ENCODE measurements at regions not wholly inside any gene's neighbourhood (a gene's known extent, or its start where the extent isn't known, plus 50 kb on each side); places are given as distances from the start of the nearest gene placed in this dataset.

- intact Hi-C loops (cut with micrococcal nuclease) = no loop called here
These were observed 50.6 kb upstream of the L3MBTL4 start for GRCh38 chr18:6465281-6465680.

DNA sequence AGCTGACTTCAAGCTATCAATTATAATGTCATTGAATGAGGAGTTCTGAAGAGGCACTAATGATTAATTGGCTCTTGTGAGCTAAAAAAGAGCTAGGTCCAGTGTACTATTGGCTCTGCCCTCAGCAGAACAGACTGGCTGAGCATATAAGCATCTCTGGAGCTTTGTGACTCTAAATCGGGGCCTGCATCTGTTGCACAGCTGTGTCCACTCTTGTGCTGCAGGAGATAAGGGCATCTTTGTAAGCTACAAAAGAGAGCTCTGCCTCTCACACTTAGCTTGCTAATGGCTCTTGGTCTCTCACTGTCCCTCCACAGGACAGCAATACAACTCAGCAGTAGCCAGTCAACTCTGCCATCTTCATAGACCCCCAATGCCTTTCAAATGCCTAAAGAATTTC lies 61.5 kb upstream of the L3MBTL4 start:
- intact Hi-C loops (cut with micrococcal nuclease) = no loop called here

DNA sequence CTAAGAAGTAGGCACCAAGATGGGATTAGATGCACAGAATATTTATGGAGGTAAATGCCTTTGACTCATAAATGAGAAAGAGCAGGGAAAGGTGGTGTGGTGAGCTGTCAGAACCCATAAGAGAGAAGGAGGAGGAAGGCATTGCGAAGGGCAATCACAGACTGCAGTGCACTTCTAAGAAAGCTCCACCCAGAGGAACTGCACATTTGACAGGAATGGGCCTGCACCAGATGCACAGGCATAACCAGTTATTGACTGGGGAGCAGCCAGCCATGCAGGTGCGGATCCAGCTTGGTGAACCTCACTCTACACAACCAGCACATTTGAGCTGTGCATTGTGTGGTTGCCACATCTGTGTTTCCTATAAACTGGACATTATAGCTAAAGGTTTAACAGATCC lies 62.2 kb upstream of the L3MBTL4 start:
- intact Hi-C loops (cut with micrococcal nuclease) = no loop called here

DNA sequence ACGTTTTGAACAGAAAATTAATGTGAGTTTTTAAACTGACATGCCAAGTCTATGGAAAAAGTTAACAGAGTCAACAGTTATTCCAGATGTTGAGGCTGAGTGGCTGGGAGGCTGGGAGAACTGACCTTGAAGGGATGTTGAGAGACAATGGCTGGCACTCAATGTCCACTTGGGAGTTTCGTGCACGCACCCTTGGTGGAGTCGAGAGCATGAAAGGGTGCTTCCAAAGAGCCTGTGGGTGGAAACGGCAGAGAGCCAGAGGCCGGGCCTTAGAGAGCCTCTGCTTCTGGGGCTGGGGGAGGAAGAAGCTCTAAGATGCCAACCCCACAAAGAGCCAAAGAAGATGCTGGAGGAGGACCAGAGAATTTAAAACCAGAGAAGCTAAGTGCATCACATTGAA lies 63.4 kb upstream of the L3MBTL4 start:
- intact Hi-C loops (cut with micrococcal nuclease) = no loop called here

DNA sequence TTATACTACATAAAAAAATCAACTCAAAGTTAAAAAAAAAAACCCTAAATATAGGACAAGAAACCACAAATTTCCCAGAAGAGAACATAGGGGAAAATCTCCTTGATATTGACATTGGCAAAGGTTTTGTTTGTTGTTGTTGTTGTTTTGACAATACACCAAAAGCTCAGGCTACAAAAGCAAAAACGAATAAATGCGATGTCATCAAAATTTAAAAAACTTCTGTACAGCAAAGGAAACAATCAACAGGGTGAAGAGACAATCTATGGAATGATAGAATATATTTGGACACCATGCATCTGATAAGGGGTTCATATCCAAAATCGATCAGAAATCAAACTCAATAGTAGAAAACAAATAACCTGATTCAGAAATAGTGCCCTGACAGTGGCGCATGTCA lies 65.0 kb upstream of the L3MBTL4 start:
- intact Hi-C loops (cut with micrococcal nuclease) = no loop called here

- intact Hi-C loops (cut with micrococcal nuclease) = loop anchor here (1.0 kb wide), 1 partner anchor 603 kb away; no protein-coding TSS in a partner anchor
These were observed 67.7 kb upstream of the L3MBTL4 start for GRCh38 chr18:6482198-6482977.

DNA sequence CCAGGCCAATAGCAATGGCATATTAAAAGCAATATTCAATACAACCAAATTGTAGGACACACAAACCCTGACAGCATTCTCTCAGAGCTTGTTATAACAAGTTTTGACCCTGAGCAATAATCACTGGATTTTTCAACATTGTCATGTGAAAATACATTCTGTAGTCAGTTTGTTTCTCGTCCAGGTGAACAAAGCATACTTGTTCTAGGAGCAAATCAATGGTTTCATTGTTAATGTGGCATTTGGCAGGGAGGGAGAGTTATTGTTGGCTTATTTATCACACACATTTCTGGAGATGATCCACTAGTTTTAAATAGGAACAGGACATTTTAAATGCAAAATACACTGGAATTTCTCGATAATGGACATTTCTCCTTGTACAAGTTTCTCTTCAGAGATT lies 69.9 kb upstream of the L3MBTL4 start:
- intact Hi-C loops (cut with micrococcal nuclease) = no loop called here

GRCh38 chr18:6486313-6486712 lies 71.6 kb upstream of the L3MBTL4 start:
- intact Hi-C loops (cut with micrococcal nuclease) = no loop called here

- intact Hi-C loops (cut with micrococcal nuclease) = no loop called here
These were observed 72.2 kb upstream of the L3MBTL4 start for GRCh38 chr18:6486764-6487426.

GRCh38 chr18:6487968-6488367 lies 73.3 kb upstream of the L3MBTL4 start:
- intact Hi-C loops (cut with micrococcal nuclease) = no loop called here

DNA sequence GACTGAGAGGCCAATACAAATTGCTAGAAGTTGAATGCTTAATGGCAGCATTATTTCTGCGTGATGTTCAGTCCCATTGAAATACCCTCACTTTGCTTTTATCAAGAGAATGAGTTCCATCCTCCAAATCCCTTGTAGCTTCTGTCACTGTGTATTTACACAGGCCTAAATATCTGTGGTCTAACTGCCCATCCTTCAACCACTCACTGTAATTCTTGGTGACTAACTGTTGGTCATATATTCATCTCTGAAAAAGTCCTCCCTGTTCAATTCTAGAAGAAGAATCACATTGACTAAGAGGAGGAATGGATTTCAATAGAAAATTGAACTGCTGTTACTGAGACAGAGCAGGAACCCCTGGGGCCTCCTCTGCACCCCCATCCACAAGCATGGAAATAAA lies 74.2 kb upstream of the L3MBTL4 start:
- intact Hi-C loops (cut with micrococcal nuclease) = no loop called here

GRCh38 chr18:6489977-6490376 lies 75.3 kb upstream of the L3MBTL4 start:
- intact Hi-C loops (cut with micrococcal nuclease) = no loop called here

DNA sequence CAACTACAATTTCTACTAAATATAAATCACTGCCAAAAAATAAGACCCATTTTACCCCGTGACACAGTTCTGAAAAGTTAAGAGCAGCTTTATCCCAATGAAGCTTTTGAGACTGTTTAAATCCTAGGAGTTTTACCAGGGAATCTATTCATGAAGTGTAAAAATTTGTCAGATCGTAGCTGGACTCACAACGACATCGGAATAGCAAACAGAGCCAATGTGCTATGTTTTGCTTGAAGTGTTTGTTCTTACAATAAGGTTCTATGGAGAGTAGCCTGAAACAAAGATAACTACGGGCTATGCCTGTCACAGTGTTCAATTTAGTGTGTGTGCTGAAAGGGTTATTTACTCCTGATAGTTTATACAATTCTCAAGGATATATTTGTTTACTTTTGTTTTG lies 78.5 kb upstream of the L3MBTL4 start:
- intact Hi-C loops (cut with micrococcal nuclease) = no loop called here

DNA sequence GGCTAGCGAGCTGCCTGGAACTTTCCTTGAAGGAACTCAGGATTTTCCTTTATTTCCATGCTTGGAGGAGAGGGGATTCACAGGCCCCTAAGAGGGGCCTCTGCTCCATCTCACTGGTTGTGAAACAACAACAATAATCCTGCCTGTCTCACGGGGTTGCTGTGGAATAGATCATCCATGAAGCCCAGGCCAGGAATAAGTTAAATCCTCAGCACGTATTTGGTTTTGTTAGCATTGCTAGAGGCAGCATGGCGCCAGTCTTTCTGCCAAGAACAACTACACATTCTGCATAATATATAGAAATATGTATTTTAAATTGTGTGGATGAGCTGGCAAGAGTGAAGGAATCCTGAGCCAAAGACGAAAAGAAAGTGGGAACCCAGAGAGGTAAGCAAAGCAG lies 80.8 kb upstream of the L3MBTL4 start:
- intact Hi-C loops (cut with micrococcal nuclease) = no loop called here

- intact Hi-C loops (cut with micrococcal nuclease) = no loop called here
These were observed 82.8 kb upstream of the L3MBTL4 start for GRCh38 chr18:6497543-6497942.

GRCh38 chr18:6498289-6498856 lies 83.7 kb upstream of the L3MBTL4 start:
- intact Hi-C loops (cut with micrococcal nuclease) = no loop called here

DNA sequence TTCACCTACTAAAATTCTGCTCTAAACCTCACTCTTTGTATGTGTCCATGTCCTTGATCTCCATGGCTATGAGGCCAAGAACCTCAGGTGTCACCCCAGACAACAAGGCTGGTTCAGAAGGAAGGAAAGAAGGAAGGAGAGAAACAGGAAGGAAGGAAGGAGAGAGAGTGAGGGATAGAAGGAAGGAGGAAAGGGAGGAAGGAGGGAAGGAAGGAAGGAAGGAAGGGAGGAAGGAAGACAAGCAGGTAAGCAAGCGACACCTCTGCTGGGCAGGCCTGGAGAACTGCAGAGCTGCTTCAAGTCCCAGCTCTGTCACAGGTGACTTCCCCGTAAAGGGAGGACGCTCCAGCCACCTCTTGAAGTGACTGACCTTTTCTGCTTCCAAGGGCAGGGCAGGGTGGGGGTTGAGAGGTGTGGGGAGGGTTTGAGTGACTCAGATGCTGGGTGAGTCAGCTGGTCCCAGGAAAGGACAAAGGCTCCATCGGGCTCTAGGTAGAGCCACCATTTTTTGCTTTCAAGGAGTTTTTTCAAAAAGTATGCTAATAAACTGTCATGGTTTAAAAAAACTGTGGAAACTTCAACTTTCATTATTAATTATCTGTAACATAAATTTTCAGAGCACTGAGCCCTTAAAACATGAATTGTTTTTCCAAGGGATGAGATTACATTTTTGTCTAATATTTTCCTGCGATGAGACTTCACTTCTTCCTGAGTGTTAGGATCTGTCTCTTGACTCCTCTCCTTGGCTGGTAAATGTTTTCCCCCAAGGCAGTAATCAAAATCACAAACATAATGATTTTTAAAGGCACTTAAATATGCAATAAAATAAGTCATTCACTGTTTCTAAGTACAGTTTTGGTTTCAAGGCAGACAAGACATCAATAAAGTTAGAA lies 90.1 kb upstream of the L3MBTL4 start:
- intact Hi-C loops (cut with micrococcal nuclease) = no loop called here

- intact Hi-C loops (cut with micrococcal nuclease) = no loop called here
These were observed 90.8 kb upstream of the L3MBTL4 start for GRCh38 chr18:6505498-6505875.

DNA sequence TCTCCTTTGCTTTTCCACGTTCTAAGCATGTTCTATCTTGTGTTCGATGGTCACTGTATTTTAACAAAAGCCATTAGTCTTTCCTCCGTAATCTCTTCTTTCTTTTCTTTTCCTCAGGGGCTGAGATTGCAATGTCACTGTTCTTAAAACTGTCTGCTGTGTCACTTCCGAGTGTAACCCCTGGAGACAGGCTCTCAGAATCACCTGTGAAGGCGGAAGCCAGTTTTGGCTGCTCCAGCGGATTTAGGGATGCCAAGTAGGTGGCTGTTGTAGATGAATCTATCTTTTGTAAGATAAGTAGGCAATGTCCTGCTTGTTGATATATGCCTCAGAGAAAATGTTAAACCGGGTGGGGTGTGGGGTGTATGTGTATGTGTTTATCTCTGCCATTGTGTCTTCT lies 94.7 kb upstream of the L3MBTL4 start:
- intact Hi-C loops (cut with micrococcal nuclease) = no loop called here

- intact Hi-C loops (cut with micrococcal nuclease) = no loop called here
These were observed 95.1 kb upstream of the L3MBTL4 start for GRCh38 chr18:6509832-6510231.

GRCh38 chr18:6520901-6521300 lies 106.2 kb upstream of the L3MBTL4 start:
- intact Hi-C loops (cut with micrococcal nuclease) = loop anchor here (1.0 to 5.0 kb wide), 2 partner anchors 642 to 919 kb away; no protein-coding TSS in a partner anchor

Data from T-helper 1 cell treated with Interleukin-12 subunit alpha and Interleukin-12 subunit beta and Interleukin-4 antibody, amounts not matched to agents 30 ng/mL and 1 ng/mL, for 36 hours (primary cell).